Activated naive CD8-positive, alpha-beta T cell treated with anti-CD3 and anti-CD28 coated beads, Interleukin-2, amount 10 ng/mL, durations not matched to agents 7 days and 5 days (primary cell): ENCODE measurements at regions not wholly inside any gene's neighbourhood (a gene's known extent, or its start where the extent isn't known, plus 50 kb on each side); places are given as distances from the start of the nearest gene placed in this dataset.

Source experiments
- ATAC-seq: fragments of 150-1000 bp; cut with Tn5 transposase; one replicate; pipeline ENCODE4 v1.10.0; 2021; ENCODE audit warnings: low read depth, moderate library complexity
- POLR2A ChIA-PET: fragments of 350-600 bp; sonication (Branson Sonifier 250); formaldehyde crosslinking; loops from one replicate; lab custom pipeline; 2021; ENCODE audit warnings: antibody characterized with exemption; lab: Charles Lee
- DNase-seq: peaks from one replicate; pipeline ENCODE4 v3.0.0; 2021
- H3K27ac Mint-ChIP-seq: one replicate; pipeline ENCODE4 v1.8.0; 2022; ENCODE audit warnings: mild to moderate bottlenecking, mixed read lengths
- H3K27me3 Mint-ChIP-seq: one replicate; pipeline ENCODE4 v1.8.0; 2022; ENCODE audit warnings: mild to moderate bottlenecking, moderate library complexity, mixed read lengths
- H3K36me3 Mint-ChIP-seq: one replicate; pipeline ENCODE4 v1.8.0; 2021; ENCODE audit warnings: mild to moderate bottlenecking, mixed read lengths
- H3K4me1 Mint-ChIP-seq: one replicate; pipeline ENCODE4 v1.8.0; 2021; ENCODE audit warnings: mixed read lengths
- H3K4me3 Mint-ChIP-seq: one replicate; pipeline ENCODE4 v1.8.0; 2022; ENCODE audit warnings: mild to moderate bottlenecking, moderate library complexity, mixed read lengths
- H3K9me3 Mint-ChIP-seq: one replicate; pipeline ENCODE4 v1.8.0; 2021; ENCODE audit warnings: mixed read lengths

GRCh38 chr12:127620735-127621355 is 646.1 kb upstream of the TMEM132C start:
- ATAC-seq (no peak), DNase-seq (no peak)
- Mint-ChIP-seq H3K4me3 (no peak overlapping the region), H3K4me1 (no peaks in the 10 kb centered on the region), H3K27ac (no peak overlapping the region), H3K9me3 (peaks cover 2% of the 10 kb centered on the region), H3K36me3 (no peaks in the 10 kb centered on the region), H3K27me3 (no peaks in the 10 kb centered on the region)
- POLR2A ChIA-PET, result no interaction called here

GRCh38 chr12:127621366-127621765 is 645.6 kb upstream of the TMEM132C start:
- no peak overlapping the region for H3K4me3 Mint-ChIP-seq
- no peaks in the 10 kb centered on the region for H3K27me3 Mint-ChIP-seq
- POLR2A ChIA-PET, result no interaction called here
- H3K4me1 Mint-ChIP-seq, result no peaks in the 10 kb centered on the region
- ATAC-seq, result no peak
- H3K27ac Mint-ChIP-seq, result no peak overlapping the region
- H3K9me3 Mint-ChIP-seq, result peaks cover 2% of the 10 kb centered on the region
- no peaks in the 10 kb centered on the region for H3K36me3 Mint-ChIP-seq
- no peak for DNase-seq

DNA sequence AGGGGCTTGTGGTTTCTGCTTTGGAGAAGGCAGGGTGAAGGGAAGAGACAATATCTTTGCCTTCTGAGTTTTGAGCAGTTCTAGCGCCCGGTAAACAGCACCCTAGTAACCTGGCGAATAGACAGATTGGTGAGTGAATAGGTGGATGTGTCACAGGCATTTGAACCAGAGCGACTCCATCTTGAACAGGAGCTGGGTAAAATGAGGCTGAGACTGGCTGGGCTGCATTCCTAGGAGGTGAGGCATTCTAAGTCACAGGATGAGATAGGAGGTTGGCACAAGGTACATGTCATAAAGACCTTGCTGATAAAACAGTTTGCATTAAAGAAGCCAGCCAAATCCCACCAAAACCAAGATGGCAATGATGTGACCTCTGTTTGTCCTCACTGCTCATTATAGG is 643.6 kb upstream of the TMEM132C start:
- H3K27ac Mint-ChIP-seq, result no peak overlapping the region
- H3K36me3 Mint-ChIP-seq, result no peaks in the 10 kb centered on the region
- POLR2A ChIA-PET, result no interaction called here
- no peaks in the 10 kb centered on the region for H3K27me3 Mint-ChIP-seq
- no peak overlapping the region for H3K4me3 Mint-ChIP-seq
- H3K9me3 Mint-ChIP-seq, result peaks cover 2% of the 10 kb centered on the region
- ATAC-seq (no peak), DNase-seq (no peak)
- H3K4me1 Mint-ChIP-seq, result no peaks in the 10 kb centered on the region

- POLR2A ChIA-PET, result no interaction called here
- no peak for ATAC-seq
- no peaks in the 10 kb centered on the region for H3K4me1 Mint-ChIP-seq
- H3K9me3 Mint-ChIP-seq, result peaks cover 2% of the 10 kb centered on the region
- H3K27ac Mint-ChIP-seq, result no peak overlapping the region
- DNase-seq, result no peak
- H3K27me3 Mint-ChIP-seq, result no peaks in the 10 kb centered on the region
- H3K36me3 Mint-ChIP-seq, result no peaks in the 10 kb centered on the region
- H3K4me3 Mint-ChIP-seq, result no peak overlapping the region
These were observed 641.7 kb upstream of the TMEM132C start for GRCh38 chr12:127625176-127625771.

DNA sequence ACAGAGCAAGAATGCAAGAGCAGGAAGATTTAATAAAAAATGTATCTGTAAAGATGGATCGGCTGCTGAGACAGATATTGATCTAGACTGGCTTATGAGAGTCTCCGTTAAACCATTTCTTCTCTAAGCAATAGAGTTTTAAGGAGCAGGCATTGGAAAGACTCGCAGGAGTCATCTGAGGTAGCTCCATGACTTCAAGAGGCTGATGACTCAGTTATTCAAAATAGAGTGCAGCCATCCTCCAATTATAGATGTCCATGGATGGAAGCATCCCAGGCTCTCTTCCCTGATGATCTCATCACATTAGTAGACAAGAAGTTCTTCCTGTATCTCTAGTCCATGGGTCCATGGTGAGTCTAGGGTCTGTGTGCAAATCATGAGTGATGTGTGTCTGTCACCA is 638.3 kb upstream of the TMEM132C start:
- ATAC-seq (no peak), DNase-seq (no peak)
- H3K9me3 Mint-ChIP-seq, result peaks cover 3% of the 10 kb centered on the region
- no peak overlapping the region for H3K27ac Mint-ChIP-seq
- POLR2A ChIA-PET, result no interaction called here
- H3K4me1 Mint-ChIP-seq, result no peaks in the 10 kb centered on the region
- H3K4me3 Mint-ChIP-seq, result no peak overlapping the region
- no peaks in the 10 kb centered on the region for H3K27me3 Mint-ChIP-seq
- H3K36me3 Mint-ChIP-seq, result no peaks in the 10 kb centered on the region

GRCh38 chr12:127629066-127629820 is 637.7 kb upstream of the TMEM132C start:
- no peaks in the 10 kb centered on the region for H3K4me1 Mint-ChIP-seq
- H3K4me3 Mint-ChIP-seq, result no peak overlapping the region
- H3K27ac Mint-ChIP-seq, result no peak overlapping the region
- POLR2A ChIA-PET, result no interaction called here
- no peak for ATAC-seq
- no peaks in the 10 kb centered on the region for H3K36me3 Mint-ChIP-seq
- no peaks in the 10 kb centered on the region for H3K27me3 Mint-ChIP-seq
- no peak for DNase-seq
- H3K9me3 Mint-ChIP-seq, result peaks cover 3% of the 10 kb centered on the region

- H3K9me3 Mint-ChIP-seq, result peaks cover 4% of the 10 kb centered on the region
- no peak for DNase-seq
- no peaks in the 10 kb centered on the region for H3K4me1 Mint-ChIP-seq
- no peak overlapping the region for H3K27ac Mint-ChIP-seq
- no peaks in the 10 kb centered on the region for H3K36me3 Mint-ChIP-seq
- POLR2A ChIA-PET, result no interaction called here
- H3K27me3 Mint-ChIP-seq, result no peaks in the 10 kb centered on the region
- no peak for ATAC-seq
- no peak overlapping the region for H3K4me3 Mint-ChIP-seq
These were observed 634.5 kb upstream of the TMEM132C start for GRCh38 chr12:127632461-127632860.

GRCh38 chr12:127635838-127636237 is 631.1 kb upstream of the TMEM132C start:
- no peaks in the 10 kb centered on the region for H3K27me3 Mint-ChIP-seq
- no peaks in the 10 kb centered on the region for H3K36me3 Mint-ChIP-seq
- POLR2A ChIA-PET, result no interaction called here
- H3K27ac Mint-ChIP-seq, result no peak overlapping the region
- no peaks in the 10 kb centered on the region for H3K4me1 Mint-ChIP-seq
- peaks cover 4% of the 10 kb centered on the region for H3K9me3 Mint-ChIP-seq
- DNase-seq (no peak), ATAC-seq (no peak)
- H3K4me3 Mint-ChIP-seq, result no peak overlapping the region

DNA sequence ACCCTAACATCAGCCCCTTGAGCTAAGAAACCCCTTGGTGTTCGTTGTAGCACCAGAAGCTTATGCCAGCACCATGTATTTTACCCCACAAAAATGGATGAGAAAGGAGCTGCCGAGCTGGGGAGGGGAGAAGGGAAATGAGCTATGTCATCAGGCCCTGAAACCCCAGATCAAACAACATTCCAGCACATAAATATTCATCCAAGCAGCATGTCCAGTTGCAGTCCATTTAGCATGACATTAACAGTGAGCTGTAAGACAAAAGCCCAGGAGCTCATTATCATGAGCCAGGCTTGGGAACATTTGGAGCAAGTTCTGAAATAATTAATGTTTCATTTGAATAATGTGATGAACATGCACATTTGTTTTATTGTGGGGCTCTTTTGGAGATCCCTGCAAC is 630.1 kb upstream of the TMEM132C start:
- Mint-ChIP-seq H3K4me1 (no peaks in the 10 kb centered on the region), H3K4me3 (no peak overlapping the region), H3K9me3 (peaks cover 3% of the 10 kb centered on the region), H3K36me3 (no peaks in the 10 kb centered on the region), H3K27ac (no peak overlapping the region), H3K27me3 (no peaks in the 10 kb centered on the region)
- ATAC-seq (no peak), DNase-seq (no peak)
- POLR2A ChIA-PET, result no interaction called here

- Mint-ChIP-seq H3K27me3 (no peaks in the 10 kb centered on the region), H3K9me3 (peaks cover 1% of the 10 kb centered on the region), H3K4me3 (no peak overlapping the region), H3K4me1 (no peaks in the 10 kb centered on the region), H3K36me3 (no peaks in the 10 kb centered on the region), H3K27ac (no peak overlapping the region)
- no peak for ATAC-seq
- POLR2A ChIA-PET, result no interaction called here
- no peak for DNase-seq
These were observed 626.6 kb upstream of the TMEM132C start for GRCh38 chr12:127640181-127640886.

GRCh38 chr12:127642208-127642607 is 624.8 kb upstream of the TMEM132C start:
- Mint-ChIP-seq H3K36me3 (no peaks in the 10 kb centered on the region), H3K9me3 (no peaks in the 10 kb centered on the region), H3K4me3 (no peak overlapping the region), H3K27ac (no peak overlapping the region), H3K27me3 (no peaks in the 10 kb centered on the region), H3K4me1 (no peaks in the 10 kb centered on the region)
- DNase-seq, result no peak
- no peak for ATAC-seq
- POLR2A ChIA-PET, result no interaction called here

DNA sequence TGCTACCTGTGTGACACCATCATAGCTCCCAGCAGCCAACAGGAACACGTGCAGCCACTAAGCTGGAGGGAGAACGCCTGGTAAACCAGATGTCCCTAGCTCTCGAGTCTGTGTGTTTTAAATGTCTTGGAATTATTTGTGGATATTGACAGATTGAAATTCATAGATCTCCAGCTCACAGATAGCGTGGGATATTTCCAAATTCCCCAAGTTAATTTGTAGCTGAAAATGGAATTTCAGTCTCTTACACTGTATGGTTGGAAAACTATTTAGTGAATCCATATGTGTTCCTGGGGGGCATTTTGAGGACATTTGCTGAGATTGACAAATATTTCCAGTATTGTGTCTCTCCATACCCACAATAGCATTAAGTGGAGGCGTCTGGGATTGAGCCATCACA is 618.6 kb upstream of the TMEM132C start:
- DNase-seq (no peak), ATAC-seq (no peak)
- Mint-ChIP-seq H3K36me3 (no peaks in the 10 kb centered on the region), H3K9me3 (peaks cover 2% of the 10 kb centered on the region), H3K4me3 (no peak overlapping the region), H3K27ac (no peak overlapping the region), H3K4me1 (no peaks in the 10 kb centered on the region), H3K27me3 (no peaks in the 10 kb centered on the region)
- POLR2A ChIA-PET, result no interaction called here

DNA sequence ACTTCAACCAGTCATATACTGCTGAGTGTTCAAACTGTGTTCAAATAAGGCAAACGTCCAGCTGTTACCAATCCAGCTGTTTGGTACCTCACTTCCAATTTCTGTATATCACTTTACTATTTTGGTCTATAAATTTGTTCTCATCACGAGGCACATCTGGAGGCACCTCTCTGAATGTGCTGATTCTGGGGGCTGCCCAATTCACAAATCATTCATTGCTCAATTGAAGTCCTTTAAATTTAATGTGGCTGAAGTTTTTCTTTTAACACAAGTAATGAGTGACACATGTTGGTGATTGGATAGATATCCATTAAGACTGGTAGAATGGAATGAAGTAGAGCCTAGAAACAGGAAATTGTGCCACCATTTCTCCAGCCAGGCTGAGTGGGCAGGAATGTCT is 617.0 kb upstream of the TMEM132C start:
- ATAC-seq, result no peak
- Mint-ChIP-seq H3K4me1 (no peaks in the 10 kb centered on the region), H3K27ac (no peak overlapping the region)

More for the DNA sequence above, 617.0 kb upstream of the TMEM132C start:
- H3K36me3 Mint-ChIP-seq, result no peaks in the 10 kb centered on the region
- H3K27me3 Mint-ChIP-seq, result no peaks in the 10 kb centered on the region
- H3K9me3 Mint-ChIP-seq, result peaks cover 2% of the 10 kb centered on the region
- no peak overlapping the region for H3K4me3 Mint-ChIP-seq
- no peak for DNase-seq
- POLR2A ChIA-PET, result no interaction called here
